ENCODE measurements at regions not wholly inside any gene's neighbourhood (a gene's known extent, or its start where the extent isn't known, plus 50 kb on each side); places are given as distances from the start of the nearest gene placed in this dataset.

DNA sequence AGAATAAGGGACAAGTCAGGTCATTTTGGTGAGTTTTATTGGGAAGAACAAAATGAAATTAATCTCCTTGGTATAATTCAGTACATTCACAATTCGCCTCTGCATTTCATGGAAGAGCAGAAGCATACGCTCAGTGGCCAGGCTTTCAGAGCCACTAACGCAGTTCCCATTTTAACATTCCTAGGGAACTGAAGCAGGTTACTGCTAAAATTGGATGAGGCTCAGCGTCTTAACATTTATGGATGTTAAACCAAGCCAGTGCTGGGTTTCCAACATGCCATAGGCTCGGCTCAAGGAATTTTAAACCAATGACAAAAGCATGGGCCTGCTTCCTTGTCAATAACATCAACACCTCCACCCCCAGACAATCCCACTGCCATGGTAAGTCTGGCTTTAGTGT, 172.7 kb upstream of the PRICKLE2 start:
- no peak overlapping the region for H3K27ac ChIP-seq
- in situ Hi-C loops (cut with MboI) = loop anchor here (5.0 kb wide), 1 partner anchor 366 kb away; no protein-coding TSS in a partner anchor
- TF ChIP-seq EZH2phosphoT487 (IDR thresholded peaks at IDR 0.05; ENCODE audit: insufficient read depth, low read depth) (no peak), EZH2 (IDR thresholded peaks at IDR 0.05; ENCODE audit: insufficient read depth, poor library complexity, severe bottlenecking) (no peak)
- peaks cover 7% of the 10 kb centered on the region; the same call in 1 of the 2 replicates for H3K4me1 ChIP-seq (ENCODE audit: insufficient read depth)
- H3F3A ChIP-seq (ENCODE audit: insufficient read depth) = peaks cover 15% of the 10 kb centered on the region
- no peak overlapping the region for H3K4me3 ChIP-seq
- DNase-seq = no peak
- no peaks in the 10 kb centered on the region for H3K9me3 ChIP-seq (ENCODE audit: low read depth)
- H3K79me2 ChIP-seq (ENCODE audit: insufficient read depth) = no peaks in the 10 kb centered on the region
- H3K9me2 ChIP-seq (ENCODE audit: insufficient read depth) = no peaks in the 10 kb centered on the region
- no peaks in the 10 kb centered on the region for H3K27me3 ChIP-seq (replicated peaks; ENCODE audit: insufficient read depth)
- H4K20me1 ChIP-seq (ENCODE audit: insufficient read depth) = no peaks in the 10 kb centered on the region
- no peak overlapping the region for H3K9ac ChIP-seq
- no peak overlapping the region for H2AFZ ChIP-seq
- H3K4me2 ChIP-seq (ENCODE audit: unreplicated experiment) = no peak overlapping the region
- no peaks in the 10 kb centered on the region for H3K36me3 ChIP-seq (ENCODE audit: low read depth)
- WGBS, 2 experiments (ENCODE audit: low coverage in 1 of 2, low lambda C conversion rate in 2 of 2, missing lambda C conversion rate in 2 of 2) = 89 to 94% methylated on average over 5 of the region's 5 CpGs

DNA sequence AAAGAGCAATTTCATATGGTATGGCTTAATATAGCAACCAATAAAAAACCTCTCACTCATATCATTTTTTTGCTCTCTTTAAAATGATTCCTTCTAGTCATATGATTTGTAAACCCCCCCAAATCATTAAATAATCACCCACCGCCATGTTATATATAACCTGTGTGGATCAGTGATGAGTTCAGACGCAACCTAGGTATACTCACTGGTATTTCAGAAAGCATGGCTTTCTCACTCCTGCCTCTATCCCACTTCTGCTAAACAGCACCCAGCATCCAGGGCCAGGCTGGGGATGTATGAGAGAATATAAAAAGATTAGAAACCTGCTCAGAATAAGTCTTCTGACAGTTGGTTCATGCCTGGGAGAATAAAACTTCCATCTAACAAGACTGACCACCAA, 172.3 kb upstream of the PRICKLE2 start:
- H3K9me3 ChIP-seq (ENCODE audit: low read depth) = no peaks in the 10 kb centered on the region
- in situ Hi-C loops (cut with MboI) = loop anchor here (5.0 kb wide), 1 partner anchor 365 kb away; no protein-coding TSS in a partner anchor
- no peaks in the 10 kb centered on the region for H4K20me1 ChIP-seq (ENCODE audit: insufficient read depth)
- peaks cover 7% of the 10 kb centered on the region; the same call in 1 of the 2 replicates for H3K4me1 ChIP-seq (ENCODE audit: insufficient read depth)
- no peaks in the 10 kb centered on the region for H3K36me3 ChIP-seq (ENCODE audit: low read depth)
- WGBS, 2 experiments (ENCODE audit: low coverage in 1 of 2, low lambda C conversion rate in 2 of 2, missing lambda C conversion rate in 2 of 2) = 98 to 100% methylated on average over 2 of the region's 2 CpGs
- H3F3A ChIP-seq (ENCODE audit: insufficient read depth) = peaks cover 15% of the 10 kb centered on the region
- H3K4me2 ChIP-seq (ENCODE audit: unreplicated experiment) = no peak overlapping the region
- no peak overlapping the region for H3K9ac ChIP-seq
- no peaks in the 10 kb centered on the region for H3K9me2 ChIP-seq (ENCODE audit: insufficient read depth)
- no peaks in the 10 kb centered on the region for H3K79me2 ChIP-seq (ENCODE audit: insufficient read depth)
- TF ChIP-seq EZH2 (IDR thresholded peaks at IDR 0.05; ENCODE audit: insufficient read depth, poor library complexity, severe bottlenecking) = no peak
- no peak for TF ChIP-seq EZH2phosphoT487 (IDR thresholded peaks at IDR 0.05; ENCODE audit: insufficient read depth, low read depth)
- DNase-seq = no peak
- H3K4me3 ChIP-seq = no peak overlapping the region
- no peak overlapping the region for H3K27ac ChIP-seq
- H2AFZ ChIP-seq = no peak overlapping the region
- H3K27me3 ChIP-seq (replicated peaks; ENCODE audit: insufficient read depth) = no peaks in the 10 kb centered on the region

DNA sequence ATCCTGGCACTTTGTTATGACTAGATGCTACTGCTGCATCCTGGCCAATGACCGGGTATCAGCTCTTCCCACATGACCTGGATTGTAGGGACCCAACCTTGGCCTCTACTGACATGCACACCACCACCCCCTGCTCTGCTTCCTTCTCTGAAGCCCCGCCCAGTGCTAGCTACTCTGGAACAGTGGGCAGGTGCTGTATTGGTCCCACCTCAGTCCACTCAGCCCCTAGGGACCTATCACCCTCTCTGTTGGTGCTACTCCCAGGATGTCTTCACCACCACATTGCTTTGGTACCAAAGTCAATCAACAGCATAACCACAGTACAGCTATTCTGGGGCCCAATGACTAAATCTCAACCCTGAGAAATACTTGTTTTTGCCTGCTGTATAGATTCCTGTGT, 170.2 kb upstream of the PRICKLE2 start:
- Histone ChIP-seq H2AFZ (no peak overlapping the region), H3K4me3 (no peak overlapping the region), H3K27me3 (replicated peaks; ENCODE audit: insufficient read depth) (no peaks in the 10 kb centered on the region), H3K4me1 (ENCODE audit: insufficient read depth) (peaks cover 7% of the 10 kb centered on the region; the same call in 1 of the 2 replicates), H4K20me1 (ENCODE audit: insufficient read depth) (no peaks in the 10 kb centered on the region), H3K79me2 (ENCODE audit: insufficient read depth) (no peaks in the 10 kb centered on the region), H3K4me2 (ENCODE audit: unreplicated experiment) (no peak overlapping the region), H3K9me2 (ENCODE audit: insufficient read depth) (no peaks in the 10 kb centered on the region), H3K9me3 (ENCODE audit: low read depth) (no peaks in the 10 kb centered on the region), H3K27ac (no peak overlapping the region), H3F3A (ENCODE audit: insufficient read depth) (peaks cover 15% of the 10 kb centered on the region), H3K36me3 (ENCODE audit: low read depth) (no peaks in the 10 kb centered on the region), H3K9ac (no peak overlapping the region)
- no peak for TF ChIP-seq EZH2 (IDR thresholded peaks at IDR 0.05; ENCODE audit: insufficient read depth, poor library complexity, severe bottlenecking)
- WGBS, 2 experiments (ENCODE audit: low coverage in 1 of 2, low lambda C conversion rate in 2 of 2, missing lambda C conversion rate in 2 of 2) = 77 to 88% methylated on average over 2 of the region's 2 CpGs
- no peak for DNase-seq
- in situ Hi-C loops (cut with MboI) = loop anchor here (5.0 kb wide), 1 partner anchor 363 kb away; no protein-coding TSS in a partner anchor

DNA sequence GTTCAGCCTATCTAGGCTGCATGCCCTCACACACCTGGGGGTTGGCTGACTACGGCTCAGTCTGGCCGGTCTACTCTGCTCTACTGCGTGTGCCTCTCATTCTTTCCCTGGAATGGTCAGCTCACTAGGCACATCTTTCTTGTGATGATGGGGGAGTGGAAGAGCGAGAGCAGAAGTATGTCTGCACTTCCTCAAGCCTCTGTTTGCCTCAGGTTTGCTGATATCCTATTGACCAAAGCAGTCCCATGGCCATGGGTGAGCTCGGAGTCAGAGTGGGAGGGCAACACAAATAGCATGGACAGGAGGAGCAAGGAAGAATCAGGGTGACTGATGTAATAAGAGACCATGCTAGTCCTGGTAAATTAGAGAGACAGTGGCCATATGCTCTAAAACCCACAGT, 167.9 kb upstream of the PRICKLE2 start:
- WGBS, 2 experiments (ENCODE audit: low coverage in 1 of 2, low lambda C conversion rate in 2 of 2, missing lambda C conversion rate in 2 of 2) = 96 to 99% methylated on average over 5 of the region's 5 CpGs
- in situ Hi-C loops (cut with MboI) = no loop called here

DNA sequence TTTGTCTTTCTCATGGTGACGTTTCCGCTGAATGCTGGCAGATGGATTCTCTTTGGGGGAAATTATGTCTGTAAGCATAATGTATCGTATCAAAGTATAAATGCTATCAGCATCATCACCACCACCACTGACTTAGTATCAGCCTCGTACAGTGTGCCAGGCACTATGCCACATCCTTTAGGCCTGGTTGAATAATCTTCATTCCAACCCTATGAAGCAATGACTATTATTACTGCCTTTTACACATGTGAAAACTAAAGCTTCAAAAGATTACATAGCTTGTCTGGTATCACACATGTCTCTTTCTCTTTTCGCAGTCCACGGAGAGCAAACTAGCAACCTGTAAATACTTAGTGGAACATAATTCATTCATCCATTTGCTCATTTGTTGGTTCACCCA, 166.7 kb upstream of the PRICKLE2 start:
- TF ChIP-seq EZH2phosphoT487 (IDR thresholded peaks at IDR 0.05; ENCODE audit: insufficient read depth, low read depth) (no peak), EZH2 (IDR thresholded peaks at IDR 0.05; ENCODE audit: insufficient read depth, poor library complexity, severe bottlenecking) (no peak)
- no peak overlapping the region for H3K27ac ChIP-seq
- in situ Hi-C loops (cut with MboI) = no loop called here
- H3K27me3 ChIP-seq (replicated peaks; ENCODE audit: insufficient read depth) = no peaks in the 10 kb centered on the region
- no peaks in the 10 kb centered on the region for H3K36me3 ChIP-seq (ENCODE audit: low read depth)
- H3K9me2 ChIP-seq (ENCODE audit: insufficient read depth) = no peaks in the 10 kb centered on the region
- H3K4me2 ChIP-seq (ENCODE audit: unreplicated experiment) = no peak overlapping the region
- no peaks in the 10 kb centered on the region for H3K79me2 ChIP-seq (ENCODE audit: insufficient read depth)
- H4K20me1 ChIP-seq (ENCODE audit: insufficient read depth) = no peaks in the 10 kb centered on the region
- no peak overlapping the region for H2AFZ ChIP-seq
- no peaks in the 10 kb centered on the region for H3K4me1 ChIP-seq (ENCODE audit: insufficient read depth)
- H3K4me3 ChIP-seq = no peak overlapping the region
- DNase-seq = peak; percentile 60
- 65 to 67% methylated on average over 6 of the region's 6 CpGs for WGBS, 2 experiments (ENCODE audit: low coverage in 1 of 2, low lambda C conversion rate in 2 of 2, missing lambda C conversion rate in 2 of 2)
- H3K9ac ChIP-seq = no peak overlapping the region
- no peaks in the 10 kb centered on the region for H3K9me3 ChIP-seq (ENCODE audit: low read depth)
- no peaks in the 10 kb centered on the region for H3F3A ChIP-seq (ENCODE audit: insufficient read depth)

More for the DNA sequence above, 167.9 kb upstream of the PRICKLE2 start:
- no peaks in the 10 kb centered on the region for H3K9me3 ChIP-seq (ENCODE audit: low read depth)
- no peaks in the 10 kb centered on the region for H3K27me3 ChIP-seq (replicated peaks; ENCODE audit: insufficient read depth)
- DNase-seq = no peak
- no peaks in the 10 kb centered on the region for H3K79me2 ChIP-seq (ENCODE audit: insufficient read depth)
- H3K4me1 ChIP-seq (ENCODE audit: insufficient read depth) = no peaks in the 10 kb centered on the region
- H3K9ac ChIP-seq = no peak overlapping the region
- H3K27ac ChIP-seq = no peak overlapping the region
- H4K20me1 ChIP-seq (ENCODE audit: insufficient read depth) = no peaks in the 10 kb centered on the region
- H3K4me3 ChIP-seq = no peak overlapping the region
- H2AFZ ChIP-seq = no peak overlapping the region
- no peaks in the 10 kb centered on the region for H3K36me3 ChIP-seq (ENCODE audit: low read depth)
- no peaks in the 10 kb centered on the region for H3K9me2 ChIP-seq (ENCODE audit: insufficient read depth)
- peaks cover 6% of the 10 kb centered on the region for H3F3A ChIP-seq (ENCODE audit: insufficient read depth)
- TF ChIP-seq EZH2 (IDR thresholded peaks at IDR 0.05; ENCODE audit: insufficient read depth, poor library complexity, severe bottlenecking) (no peak), EZH2phosphoT487 (IDR thresholded peaks at IDR 0.05; ENCODE audit: insufficient read depth, low read depth) (no peak)
- no peak overlapping the region for H3K4me2 ChIP-seq (ENCODE audit: unreplicated experiment)

All from GM23248 (cell line).